ENCODE measurements at regions not wholly inside any gene's neighbourhood (a gene's known extent, or its start where the extent isn't known, plus 50 kb on each side); places are given as distances from the start of the nearest gene placed in this dataset.
"Not testable (repeated sequence)": the region's sequence is repeated elsewhere in the genome, so short reads cannot be mapped to it uniquely, and the experiment has no call there.

- H3K4me3 ChIP-seq (ENCODE audit: extremely low read depth in 1 of 4, insufficient read depth in 2 of 4, low read depth in 3 of 4, low read length in 4 of 4); DNase-seq (ENCODE audit: low read depth in 1 of 2, low spot score in 2 of 2); H3K4me1 ChIP-seq (replicated peaks in 1 of 4; ENCODE audit: control insufficient read depth in 3 of 4, insufficient read depth in 4 of 4, low read length in 3 of 4); H4K20me1 ChIP-seq (replicated peaks in 1 of 2; ENCODE audit: control insufficient read depth in 1 of 2, insufficient read depth in 2 of 2, low read length in 2 of 2); H3K27ac ChIP-seq (ENCODE audit: low read depth, low read length); H2BK5ac ChIP-seq (ENCODE audit: low read depth, low read length); H3K9ac ChIP-seq (replicated peaks in 1 of 4; ENCODE audit: extremely low read depth in 1 of 4, low read depth in 3 of 4, low read length in 3 of 4); H3K18ac ChIP-seq (ENCODE audit: extremely low read depth, low read length); H3K23me2 ChIP-seq (ENCODE audit: low read depth, low read length); H3K27me3 ChIP-seq (replicated peaks in 1 of 4; ENCODE audit: control insufficient read depth in 3 of 4, extremely low read depth in 1 of 4, insufficient read depth in 3 of 4, low read length in 3 of 4); H3K4me2 ChIP-seq (ENCODE audit: insufficient read depth in 1 of 2, low read depth in 2 of 2, low read length in 2 of 2); H2AFZ ChIP-seq (ENCODE audit: low read length); H4K5ac ChIP-seq (ENCODE audit: insufficient read length, low read depth, low read length); H3K79me1 ChIP-seq (ENCODE audit: low read depth, low read length); H2AK5ac ChIP-seq (ENCODE audit: low read depth, low read length); H3K9me3 ChIP-seq (ENCODE audit: insufficient read depth in 2 of 2, low read depth in 1 of 2, low read length in 1 of 2); H3K36me3 ChIP-seq (ENCODE audit: control insufficient read depth in 2 of 4, insufficient read depth in 4 of 4, low read length in 3 of 4); H2BK15ac ChIP-seq (ENCODE audit: low read length); H4K8ac ChIP-seq (ENCODE audit: extremely low read depth, insufficient read depth, low read length); CTCF ChIA-PET (ENCODE audit: partially characterized antibody); H3K4ac ChIP-seq (replicated peaks; ENCODE audit: insufficient read length, low read depth, low read length); FAIRE-seq; H4K91ac ChIP-seq (replicated peaks; ENCODE audit: insufficient read length, low read length); H3K23ac ChIP-seq (ENCODE audit: insufficient read length); H3K56ac ChIP-seq (replicated peaks; ENCODE audit: insufficient read length, low read depth, low read length); H2BK12ac ChIP-seq (ENCODE audit: low read depth, low read length); H2BK20ac ChIP-seq (ENCODE audit: low read length); H3K14ac ChIP-seq (ENCODE audit: insufficient read length); POLR2A ChIA-PET (ENCODE audit: partially characterized antibody); H2BK120ac ChIP-seq (replicated peaks; ENCODE audit: low read depth, low read length); H3K79me2 ChIP-seq (ENCODE audit: control insufficient read depth in 1 of 2, insufficient read depth in 2 of 2, low read length in 2 of 2): not testable (repeated sequence)
- 95% methylated on average over 2 of the region's 2 CpGs; no CpG with 5 or more reads in 1 of the 2 experiments for WGBS, 2 experiments (ENCODE audit: extremely low coverage in 1 of 2, insufficient coverage in 1 of 2, insufficient read length in 1 of 2, insufficient replicate concordance in 2 of 2, low coverage in 1 of 2, low lambda C conversion rate in 2 of 2, missing lambda C conversion rate in 1 of 2)
Observed at GRCh38 chr7:115599184-115599583, 431.4 kb downstream of the TFEC start.

- WGBS, 2 experiments (ENCODE audit: extremely low coverage in 1 of 2, insufficient coverage in 1 of 2, insufficient read length in 1 of 2, insufficient replicate concordance in 2 of 2, low coverage in 1 of 2, low lambda C conversion rate in 2 of 2, missing lambda C conversion rate in 1 of 2): 96% methylated on average over 2 of the region's 2 CpGs; no CpG with 5 or more reads in 1 of the 2 experiments
- H2AFZ ChIP-seq (ENCODE audit: low read length); H3K79me1 ChIP-seq (ENCODE audit: low read depth, low read length); H4K5ac ChIP-seq (ENCODE audit: insufficient read length, low read depth, low read length); H3K9ac ChIP-seq (replicated peaks in 1 of 4; ENCODE audit: extremely low read depth in 1 of 4, low read depth in 3 of 4, low read length in 3 of 4); H3K23ac ChIP-seq (ENCODE audit: insufficient read length); H3K9me3 ChIP-seq (ENCODE audit: insufficient read depth in 2 of 2, low read depth in 1 of 2, low read length in 1 of 2); POLR2A ChIA-PET (ENCODE audit: partially characterized antibody); H3K27ac ChIP-seq (ENCODE audit: low read depth, low read length); H3K18ac ChIP-seq (ENCODE audit: extremely low read depth, low read length); H3K14ac ChIP-seq (ENCODE audit: insufficient read length); H2AK5ac ChIP-seq (ENCODE audit: low read depth, low read length); H4K91ac ChIP-seq (replicated peaks; ENCODE audit: insufficient read length, low read length); H2BK15ac ChIP-seq (ENCODE audit: low read length); H2BK5ac ChIP-seq (ENCODE audit: low read depth, low read length); H4K20me1 ChIP-seq (replicated peaks in 1 of 2; ENCODE audit: control insufficient read depth in 1 of 2, insufficient read depth in 2 of 2, low read length in 2 of 2); FAIRE-seq; DNase-seq (ENCODE audit: low read depth in 1 of 2, low spot score in 2 of 2); H4K8ac ChIP-seq (ENCODE audit: extremely low read depth, insufficient read depth, low read length); H3K4ac ChIP-seq (replicated peaks; ENCODE audit: insufficient read length, low read depth, low read length); H3K27me3 ChIP-seq (replicated peaks in 1 of 4; ENCODE audit: control insufficient read depth in 3 of 4, extremely low read depth in 1 of 4, insufficient read depth in 3 of 4, low read length in 3 of 4); H3K23me2 ChIP-seq (ENCODE audit: low read depth, low read length); H3K36me3 ChIP-seq (ENCODE audit: control insufficient read depth in 2 of 4, insufficient read depth in 4 of 4, low read length in 3 of 4); H2BK12ac ChIP-seq (ENCODE audit: low read depth, low read length); H3K4me2 ChIP-seq (ENCODE audit: insufficient read depth in 1 of 2, low read depth in 2 of 2, low read length in 2 of 2); H3K4me3 ChIP-seq (ENCODE audit: extremely low read depth in 1 of 4, insufficient read depth in 2 of 4, low read depth in 3 of 4, low read length in 4 of 4); H2BK20ac ChIP-seq (ENCODE audit: low read length); H2BK120ac ChIP-seq (replicated peaks; ENCODE audit: low read depth, low read length); H3K56ac ChIP-seq (replicated peaks; ENCODE audit: insufficient read length, low read depth, low read length); H3K4me1 ChIP-seq (replicated peaks in 1 of 4; ENCODE audit: control insufficient read depth in 3 of 4, insufficient read depth in 4 of 4, low read length in 3 of 4); H3K79me2 ChIP-seq (ENCODE audit: control insufficient read depth in 1 of 2, insufficient read depth in 2 of 2, low read length in 2 of 2): not testable (repeated sequence)
- CTCF ChIA-PET (ENCODE audit: partially characterized antibody): interaction anchor here (0.6 kb wide), 1 partner anchor 791 kb away, joined by 3 read pairs; no protein-coding TSS in a partner anchor
Observed at GRCh38 chr7:115597220-115597619, 433.3 kb downstream of the TFEC start.
